HG03025 (cell line): ENCODE measurements at regions not wholly inside any gene's neighbourhood (a gene's known extent, or its start where the extent isn't known, plus 50 kb on each side); places are given as distances from the start of the nearest gene placed in this dataset.

ENCODE experiments used
- ATAC-seq: cut with Tn5 transposase; IDR thresholded peaks from one replicate; pipeline ENCODE4 v1.9.1; 2021; ENCODE audit warnings: mild to moderate bottlenecking, moderate library complexity; ENCODE audit not compliant: unreplicated experiment, low FRiP score

GRCh38 chr14:55734731-55735130 is 154.7 kb downstream of the KTN1 start:
- ATAC-seq: no peak

- no peak for ATAC-seq
These were observed 160.1 kb downstream of the KTN1 start for GRCh38 chr14:55739967-55740648.

GRCh38 chr14:55740649-55740989 is 160.6 kb downstream of the KTN1 start:
- ATAC-seq: no peak

DNA sequence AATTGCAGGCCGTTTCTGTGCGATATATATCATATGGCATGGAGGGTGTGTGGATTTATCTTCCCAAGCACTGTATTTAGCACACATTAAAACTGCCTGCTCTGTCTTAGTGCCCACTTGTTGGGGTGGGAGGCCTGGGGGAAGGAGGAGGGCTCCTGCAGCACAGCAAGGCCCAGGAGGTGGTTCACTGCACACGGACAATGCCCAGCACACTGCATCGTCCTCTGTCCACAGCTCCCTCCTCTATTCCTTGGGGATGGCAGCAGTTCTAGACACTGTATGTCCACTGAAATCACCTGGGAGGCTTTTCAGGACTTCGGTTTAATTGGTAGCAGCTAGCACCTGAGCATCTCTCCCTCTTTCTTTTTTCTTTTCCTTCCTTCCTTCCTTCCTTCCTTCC is 161.2 kb downstream of the KTN1 start:
- ATAC-seq: no peak

DNA sequence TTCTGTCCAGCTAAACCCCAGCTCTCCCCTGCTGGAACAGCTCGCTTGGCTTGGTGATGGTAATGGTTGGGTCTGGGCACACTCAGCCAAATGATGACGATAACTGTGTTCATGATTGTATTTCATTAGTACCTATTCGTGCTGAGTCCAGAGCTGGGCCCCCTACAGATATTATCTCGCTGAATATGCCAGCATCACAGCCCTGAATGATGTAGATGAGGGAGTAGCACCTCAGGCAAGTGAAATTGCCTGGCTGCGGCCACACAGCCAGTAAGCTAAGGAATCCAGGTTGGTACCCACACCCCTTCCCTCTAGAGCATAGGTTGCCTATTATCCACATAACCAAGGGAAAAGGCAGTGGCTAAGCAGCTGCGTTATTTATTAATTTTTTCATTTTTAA is 163.5 kb downstream of the KTN1 start:
- no peak for ATAC-seq

- ATAC-seq: no peak
These were observed 164.3 kb downstream of the KTN1 start for GRCh38 chr14:55744321-55744720.

- no peak for ATAC-seq
These were observed 165.9 kb downstream of the KTN1 start for GRCh38 chr14:55745906-55746305.

- ATAC-seq: no peak
These were observed 166.6 kb downstream of the KTN1 start for GRCh38 chr14:55746558-55746957.

DNA sequence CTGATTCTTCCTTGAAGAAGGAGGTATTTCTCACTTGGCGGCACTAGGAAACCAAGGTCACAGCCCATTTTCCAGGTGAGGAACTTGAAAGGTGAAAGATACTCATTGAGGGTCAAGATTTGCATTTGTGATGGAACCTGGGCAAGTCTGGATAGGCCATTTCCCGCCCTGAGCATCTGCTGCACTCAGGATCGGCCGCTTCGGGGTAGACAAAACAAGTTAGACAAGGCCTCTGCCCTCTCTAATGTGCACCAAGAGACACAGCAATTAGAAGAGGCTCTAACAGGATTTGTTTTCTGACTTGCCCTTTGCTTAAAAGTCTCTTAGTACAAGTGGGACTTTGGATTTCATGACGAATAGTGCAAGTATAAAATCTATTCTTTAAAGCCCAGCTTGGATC is 167.2 kb downstream of the KTN1 start:
- no peak for ATAC-seq

DNA sequence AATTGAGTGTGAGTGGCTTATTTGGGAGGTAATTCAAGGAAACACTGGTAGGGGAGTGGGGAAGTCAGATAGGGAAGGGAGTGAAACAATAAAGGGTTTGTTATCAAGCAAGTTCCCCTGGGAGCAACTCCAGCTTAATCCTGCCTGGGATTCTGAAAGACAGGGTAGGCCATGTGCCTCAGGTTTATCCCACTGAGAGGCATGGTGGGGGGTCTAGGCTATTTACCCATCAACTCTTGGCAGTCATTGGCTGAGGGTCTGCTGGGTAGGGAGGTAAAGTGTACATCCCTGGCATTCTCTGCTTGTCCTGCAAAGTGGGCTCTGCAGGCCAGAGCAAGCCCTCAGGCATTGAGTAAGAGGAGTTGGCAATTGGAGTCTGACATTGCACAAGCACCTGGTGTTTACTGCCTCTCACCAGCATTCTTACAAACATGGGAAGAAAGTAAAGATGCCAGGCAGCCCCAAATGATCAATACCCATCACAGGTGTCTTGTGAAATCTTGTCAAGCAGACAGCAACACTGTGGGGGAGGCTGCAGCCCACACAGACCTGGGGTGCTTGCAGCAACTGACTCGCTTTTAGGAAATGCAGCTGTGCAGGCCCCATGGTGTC is 169.3 kb downstream of the KTN1 start:
- no peak for ATAC-seq

GRCh38 chr14:55749946-55750345 is 169.9 kb downstream of the KTN1 start:
- ATAC-seq: no peak

- no peak for ATAC-seq
These were observed 172.8 kb downstream of the KTN1 start for GRCh38 chr14:55752580-55753390.

DNA sequence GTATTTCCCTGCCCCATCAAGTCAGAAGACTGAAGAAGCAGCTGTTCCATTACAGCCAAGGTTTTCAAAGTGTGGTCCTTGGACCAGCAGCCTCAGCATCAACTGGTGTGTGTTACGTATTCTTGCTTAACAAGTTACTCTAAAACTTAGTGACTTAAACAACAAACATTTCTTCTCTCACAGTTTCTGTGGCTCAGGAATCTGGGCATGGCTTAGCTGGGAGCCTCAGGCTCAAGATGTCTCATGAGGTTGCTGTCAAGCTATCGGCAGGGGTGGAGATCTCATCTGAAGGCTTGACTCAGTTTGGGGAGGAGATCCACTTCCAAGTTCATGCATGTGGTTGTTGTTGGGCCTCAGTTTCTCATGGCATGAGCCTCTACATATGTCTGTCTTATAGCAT is 174.5 kb downstream of the KTN1 start:
- ATAC-seq: no peak

- ATAC-seq: no peak
These were observed 174.9 kb downstream of the KTN1 start for GRCh38 chr14:55754871-55755270.

GRCh38 chr14:55756078-55756477 is 176.1 kb downstream of the KTN1 start:
- no peak for ATAC-seq

DNA sequence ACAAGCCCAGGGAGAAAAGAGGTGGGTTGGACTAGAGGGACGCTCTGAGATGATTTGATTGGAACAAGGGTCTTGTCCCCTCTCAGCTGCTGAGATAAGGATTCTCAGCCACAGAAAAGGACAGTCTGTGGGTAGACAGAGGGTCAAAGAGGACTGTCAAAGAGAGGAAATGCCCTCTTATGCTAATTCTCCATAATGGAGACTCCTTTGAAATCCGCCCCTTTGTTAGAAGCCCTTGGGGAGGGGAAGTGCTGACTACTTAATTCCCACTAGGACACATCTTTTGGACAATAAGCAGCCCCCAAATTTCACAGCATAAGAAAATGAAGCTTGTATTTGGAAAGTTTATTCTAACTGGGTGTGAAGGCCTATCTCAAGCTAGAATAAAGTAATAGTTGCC is 176.6 kb downstream of the KTN1 start:
- ATAC-seq: no peak

GRCh38 chr14:55758796-55759195 is 178.8 kb downstream of the KTN1 start:
- ATAC-seq: no peak

GRCh38 chr14:55760789-55761566 is 181.0 kb downstream of the KTN1 start:
- ATAC-seq: no peak

- no peak for ATAC-seq
These were observed 181.6 kb downstream of the KTN1 start for GRCh38 chr14:55761651-55762050.

GRCh38 chr14:55762595-55763232 is 182.7 kb downstream of the KTN1 start:
- no peak for ATAC-seq

DNA sequence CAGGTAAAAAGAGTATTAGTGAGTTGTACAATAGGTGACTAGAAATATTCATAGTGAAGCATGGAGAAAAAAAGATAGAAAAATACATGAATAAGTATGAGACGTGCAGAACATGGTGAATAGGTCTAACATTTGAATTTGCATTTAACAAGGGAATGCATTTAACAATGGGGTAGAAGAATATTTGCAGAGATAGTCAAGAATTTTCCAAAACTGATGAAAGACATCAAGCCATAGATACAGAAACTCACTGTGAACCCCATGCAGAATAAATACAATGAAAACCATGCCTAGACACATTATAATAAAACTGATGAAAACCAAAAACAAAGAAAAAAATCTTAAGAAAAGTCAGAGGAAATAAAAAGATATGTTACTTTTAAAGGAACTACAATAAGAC is 184.8 kb downstream of the KTN1 start:
- ATAC-seq: no peak
